GM12864 (cell line): ENCODE measurements at regions not wholly inside any gene's neighbourhood (a gene's known extent, or its start where the extent isn't known, plus 50 kb on each side); places are given as distances from the start of the nearest gene placed in this dataset.

Source experiments
- DNase-seq: peaks from one replicate; pipeline ENCODE4 v3.0.0-alpha.2; 2011; ENCODE audit warnings: low read depth
- H3K4me3 ChIP-seq: 2 replicates; pipeline ENCODE4 v1.5.1; 2011; ENCODE audit warnings: mild to moderate bottlenecking, low read depth, low read length, control low read depth
- CTCF ChIP-seq: IDR thresholded peaks from 2 replicates; pipeline ENCODE4 v1.5.1; 2011; ENCODE audit warnings: low read depth, mild to moderate bottlenecking, moderate library complexity, low read length, control low read depth, inconsistent platforms; ENCODE audit errors: missing control alignments

- H3K4me3 ChIP-seq = no peak overlapping the region
- no peak for DNase-seq
- no peak for TF ChIP-seq CTCF
Measured at GRCh38 chr6:67886036-67886707, 748.9 kb upstream of the ADGRB3 start.

DNA sequence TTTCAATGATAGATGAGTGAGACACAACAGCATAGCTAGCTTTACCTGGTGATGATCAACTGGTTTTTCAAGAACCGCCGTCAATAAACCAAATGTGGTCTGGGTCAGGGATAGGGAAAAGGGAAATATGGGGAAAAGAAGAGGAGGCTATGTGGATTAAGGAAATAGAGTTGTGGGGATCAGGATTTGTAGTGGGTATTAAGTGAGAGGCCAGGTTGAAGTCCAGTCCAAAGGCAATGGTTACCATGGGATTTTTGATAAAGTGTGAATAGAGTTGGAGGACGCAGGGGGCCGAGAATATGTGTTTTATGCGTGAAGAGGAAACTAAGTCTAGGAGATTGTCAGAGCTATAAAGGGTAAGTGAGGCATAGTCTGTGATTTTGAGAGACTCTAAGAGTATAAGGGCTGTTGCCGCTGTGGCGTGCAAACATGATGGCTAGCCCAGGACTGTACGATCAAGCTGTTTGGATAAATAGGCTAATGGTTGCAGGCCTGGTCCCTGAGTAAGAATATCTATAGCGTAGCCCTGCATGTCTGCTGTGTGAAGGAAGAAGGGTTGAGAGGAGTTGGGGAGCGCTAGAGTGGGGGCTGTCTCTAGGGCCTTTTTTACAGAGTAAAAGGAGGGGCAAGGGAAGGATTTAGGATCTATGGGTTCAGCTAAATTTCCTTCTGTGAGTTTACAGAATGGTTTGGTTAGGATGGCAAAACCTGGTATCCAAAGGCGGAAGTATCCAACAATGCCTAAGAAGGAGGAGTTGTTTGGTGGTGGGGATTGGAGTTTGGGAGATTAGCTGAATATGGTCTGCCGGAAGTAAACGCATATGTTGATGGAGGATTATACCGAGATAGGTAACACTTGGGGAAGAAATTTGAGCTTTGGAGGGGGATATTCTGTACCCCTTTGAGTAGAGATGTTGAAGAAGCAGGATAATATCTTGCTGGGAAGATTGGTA lies 749.7 kb upstream of the ADGRB3 start:
- no peak for DNase-seq
- no peak overlapping the region for H3K4me3 ChIP-seq
- no peak for TF ChIP-seq CTCF

DNA sequence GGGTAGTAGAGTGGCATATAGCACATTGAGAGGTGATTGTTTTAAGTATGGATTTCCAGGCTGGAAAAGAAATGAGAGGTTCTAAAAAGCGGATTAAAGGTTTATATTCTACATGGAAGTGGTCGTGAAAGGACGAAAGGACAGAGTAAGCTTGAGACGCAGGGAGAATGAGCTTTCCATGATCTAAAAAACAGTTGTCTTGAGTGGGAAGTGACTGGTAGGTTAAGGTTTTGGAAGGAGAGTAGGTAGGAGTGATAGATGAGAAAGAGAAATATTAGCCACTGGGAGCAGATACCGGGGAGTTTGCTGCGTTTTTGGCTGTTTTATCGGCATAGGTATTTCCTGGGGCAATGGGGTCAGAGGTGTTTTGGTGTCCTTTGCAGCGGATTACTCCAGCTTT lies 750.6 kb upstream of the ADGRB3 start:
- no peak for DNase-seq
- no peak overlapping the region for H3K4me3 ChIP-seq
- TF ChIP-seq CTCF = no peak

DNA sequence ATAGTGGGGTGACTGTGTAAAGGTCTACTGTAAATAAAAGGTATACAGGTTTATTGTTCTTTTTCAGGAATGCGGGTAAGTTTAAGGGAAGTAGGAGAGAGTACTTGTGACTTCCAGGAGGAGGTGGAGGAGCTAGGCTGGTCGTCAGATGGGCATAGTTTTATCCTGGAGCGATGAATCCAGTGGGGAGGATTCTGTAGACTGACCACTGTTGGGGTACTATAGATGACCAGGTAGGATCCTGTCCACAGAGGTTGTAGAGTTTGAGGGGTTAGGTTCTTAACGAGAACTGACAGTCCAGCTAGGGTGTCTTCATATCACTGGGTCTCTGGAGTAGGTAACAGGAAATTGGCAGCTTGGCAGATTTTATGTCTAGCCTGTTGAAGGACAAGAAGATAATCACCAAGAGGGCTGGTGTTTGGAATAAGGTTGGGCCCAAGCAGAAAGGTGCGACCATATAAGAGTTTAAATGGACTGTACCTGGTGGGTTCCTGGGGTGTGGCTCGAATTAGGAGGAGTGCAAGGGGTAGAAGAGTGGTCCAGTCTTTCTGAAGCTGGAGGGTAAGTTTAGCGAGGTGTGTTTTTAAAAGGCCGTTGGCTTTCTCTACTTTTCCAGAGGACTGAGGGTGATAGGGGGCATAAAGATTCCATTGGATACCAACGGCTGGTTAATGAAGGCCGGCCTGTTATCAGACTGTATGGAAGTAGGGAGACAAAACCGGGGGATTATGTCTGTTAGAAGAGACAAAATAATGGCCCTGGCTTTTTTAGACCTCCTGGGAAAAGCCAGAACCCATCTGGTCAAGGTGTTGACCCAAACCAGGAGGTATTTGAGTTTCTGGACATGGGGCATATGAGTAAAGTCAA lies 751.3 kb upstream of the ADGRB3 start:
- no peak for DNase-seq
- no peak overlapping the region for H3K4me3 ChIP-seq
- no peak for TF ChIP-seq CTCF

- no peak for TF ChIP-seq CTCF
- H3K4me3 ChIP-seq = no peak overlapping the region
- no peak for DNase-seq
Measured at GRCh38 chr6:67882436-67883311, 752.4 kb upstream of the ADGRB3 start.

DNA sequence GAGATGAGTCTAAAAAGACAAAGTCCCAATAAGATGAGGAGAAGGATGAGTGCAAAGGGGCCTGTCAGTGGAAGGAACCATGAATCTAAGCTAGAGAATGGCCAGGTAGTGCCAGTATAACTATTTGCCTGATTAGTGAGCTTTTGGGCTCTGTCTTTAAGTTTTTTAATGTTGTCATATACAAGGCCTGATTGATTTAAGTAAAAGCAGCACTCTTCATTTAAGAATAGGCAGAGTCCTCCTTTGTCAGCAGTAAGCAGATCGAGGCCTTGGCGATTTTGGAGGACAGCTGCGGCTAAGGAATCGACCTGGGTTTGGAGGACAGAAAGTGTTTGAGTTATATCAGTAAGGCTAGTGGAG lies 753.4 kb upstream of the ADGRB3 start:
- no peak for DNase-seq
- TF ChIP-seq CTCF = no peak
- H3K4me3 ChIP-seq = no peak overlapping the region
